HG02678 (cell line): ENCODE measurements at regions not wholly inside any gene's neighbourhood (a gene's known extent, or its start where the extent isn't known, plus 50 kb on each side); places are given as distances from the start of the nearest gene placed in this dataset.

Source experiments
- ATAC-seq: cut with Tn5 transposase; IDR thresholded peaks from one replicate; pipeline ENCODE4 v1.9.1; 2021; ENCODE audit warnings: mild to moderate bottlenecking, moderate library complexity; ENCODE audit not compliant: unreplicated experiment

GRCh38 chr4:10947898-10948297, 263.3 kb upstream of the CLNK start:
- no peak for ATAC-seq

- no peak for ATAC-seq
Observed at GRCh38 chr4:10944321-10944720, 259.8 kb upstream of the CLNK start.

GRCh38 chr4:10942156-10942555, 257.6 kb upstream of the CLNK start:
- no peak for ATAC-seq

GRCh38 chr4:10929818-10930217, 245.2 kb upstream of the CLNK start:
- no peak for ATAC-seq

GRCh38 chr4:10925996-10926395, 241.4 kb upstream of the CLNK start:
- no peak for ATAC-seq

- ATAC-seq: no peak
Observed at GRCh38 chr4:10924274-10924673, 239.7 kb upstream of the CLNK start.

- no peak for ATAC-seq
Observed at GRCh38 chr4:10917566-10917965, 233.0 kb upstream of the CLNK start.

- ATAC-seq: no peak
Observed at GRCh38 chr4:10898072-10898471, 213.5 kb upstream of the CLNK start.

GRCh38 chr4:10897076-10897475, 212.5 kb upstream of the CLNK start:
- no peak for ATAC-seq

GRCh38 chr4:10893395-10893794, 208.8 kb upstream of the CLNK start:
- peak; percentile 81 for ATAC-seq

GRCh38 chr4:10891866-10892265, 207.3 kb upstream of the CLNK start:
- no peak for ATAC-seq

GRCh38 chr4:10889819-10890218, 205.3 kb upstream of the CLNK start:
- no peak for ATAC-seq

- no peak for ATAC-seq
Observed at GRCh38 chr4:10879411-10880110, 195.0 kb upstream of the CLNK start.

GRCh38 chr4:10878861-10879260, 194.3 kb upstream of the CLNK start:
- ATAC-seq: no peak

GRCh38 chr4:10877076-10877475, 192.5 kb upstream of the CLNK start:
- ATAC-seq: no peak

GRCh38 chr4:10875144-10875799, 190.7 kb upstream of the CLNK start:
- no peak for ATAC-seq

- no peak for ATAC-seq
Observed at GRCh38 chr4:10873809-10874208, 189.2 kb upstream of the CLNK start.

- peak; percentile 50 for ATAC-seq
Observed at GRCh38 chr4:10872833-10873517, 188.4 kb upstream of the CLNK start.

- no peak for ATAC-seq
Observed at GRCh38 chr4:10866666-10867065, 182.1 kb upstream of the CLNK start.

GRCh38 chr4:10861036-10861435, 176.5 kb upstream of the CLNK start:
- ATAC-seq: no peak

GRCh38 chr4:10856271-10856782, 171.8 kb upstream of the CLNK start:
- no peak for ATAC-seq

- ATAC-seq: no peak
Observed at GRCh38 chr4:10853196-10853595, 168.6 kb upstream of the CLNK start.
